Stimulated activated naive CD8-positive, alpha-beta T cell treated with anti-CD3 and anti-CD28 coated beads, Interleukin-15, amount 100 ng/mL, for 72 hours (primary cell): ENCODE measurements at regions not wholly inside any gene's neighbourhood (a gene's known extent, or its start where the extent isn't known, plus 50 kb on each side); places are given as distances from the start of the nearest gene placed in this dataset.
A peak's percentile ranks its signal among the peaks of the same experiment; 100 is the strongest.

Experiments used
- ATAC-seq: fragments of 150-1000 bp; cut with Tn5 transposase; 2 replicates; pipeline ENCODE4 v1.10.0; 2021; ENCODE audit warnings: mild to moderate bottlenecking, moderate library complexity
- DNase-seq, 2 donors: peaks; one replicate each; pipeline ENCODE4 v3.0.0; 2021 to 2022
- H3K27ac Mint-ChIP-seq, 2 donors: one replicate each; pipeline ENCODE4 v1.8.0; 2022; ENCODE audit warnings: mild to moderate bottlenecking in 2 of 2, mixed read lengths in 2 of 2, moderate library complexity in 2 of 2
- H3K27me3 Mint-ChIP-seq: one replicate; pipeline ENCODE4 v1.8.0; 2022; ENCODE audit warnings: mixed read lengths
- H3K4me1 Mint-ChIP-seq: one replicate; pipeline ENCODE4 v1.8.0; 2022; ENCODE audit warnings: mild to moderate bottlenecking, mixed read lengths
- H3K4me3 Mint-ChIP-seq, 2 donors: one replicate each; pipeline ENCODE4 v1.8.0; 2022; ENCODE audit warnings: mild to moderate bottlenecking in 2 of 2, mixed read lengths in 2 of 2, moderate library complexity in 1 of 2
- H3K9me3 Mint-ChIP-seq, 2 donors: one replicate each; pipeline ENCODE4 v1.8.0; 2022; ENCODE audit warnings: mixed read lengths in 2 of 2

DNA sequence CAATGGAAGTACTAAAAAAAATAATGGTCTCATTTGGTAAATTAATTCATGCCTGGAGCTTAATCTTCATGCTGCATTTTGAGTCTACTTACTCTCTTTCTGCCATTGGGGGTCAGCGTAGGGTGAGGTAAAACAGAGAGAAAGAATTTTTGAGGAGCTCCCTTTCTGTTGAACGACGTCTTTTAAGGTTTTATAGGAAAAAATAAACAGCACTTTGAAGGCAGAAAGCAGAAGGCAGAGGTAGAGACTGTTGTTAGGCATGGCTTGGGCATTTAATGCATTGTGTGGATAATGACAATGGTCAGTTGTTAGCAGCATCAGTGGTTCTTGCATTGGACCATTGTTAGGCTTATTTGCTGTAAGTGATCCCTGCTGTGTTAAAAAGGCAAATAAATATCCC is 557.2 kb upstream of the STXBP6 start:
- no peak for DNase-seq
- no peak overlapping the region for H3K27ac Mint-ChIP-seq
- H3K4me1 Mint-ChIP-seq: no peaks in the 10 kb centered on the region
- no peak for ATAC-seq
- H3K27me3 Mint-ChIP-seq: no peaks in the 10 kb centered on the region
- H3K9me3 Mint-ChIP-seq: peaks cover 24 to 32% of the 10 kb centered on the region in 2 donors
- no peak overlapping the region for H3K4me3 Mint-ChIP-seq

DNA sequence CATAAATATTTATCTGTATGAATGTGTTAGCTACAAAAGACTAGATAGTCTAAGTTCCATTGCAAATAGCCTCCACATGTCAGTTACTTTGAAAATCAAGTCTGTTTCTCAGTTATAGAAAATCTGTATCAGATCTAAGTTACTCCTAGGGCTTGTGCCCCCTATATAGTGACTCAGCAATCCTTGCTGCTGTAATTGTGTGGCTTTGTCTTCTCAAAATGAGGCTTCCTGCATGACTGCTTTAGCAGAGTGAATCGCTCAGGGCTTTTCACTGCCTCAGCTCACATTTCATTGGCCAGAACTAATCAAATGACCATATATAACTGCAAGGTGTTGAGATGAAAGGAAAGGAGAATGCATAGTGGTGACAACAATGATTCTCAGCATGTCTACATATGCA is 552.2 kb upstream of the STXBP6 start:
- peaks cover 15 to 18% of the 10 kb centered on the region in 2 donors for H3K9me3 Mint-ChIP-seq
- no peak overlapping the region for H3K4me3 Mint-ChIP-seq
- no peak for DNase-seq

DNA sequence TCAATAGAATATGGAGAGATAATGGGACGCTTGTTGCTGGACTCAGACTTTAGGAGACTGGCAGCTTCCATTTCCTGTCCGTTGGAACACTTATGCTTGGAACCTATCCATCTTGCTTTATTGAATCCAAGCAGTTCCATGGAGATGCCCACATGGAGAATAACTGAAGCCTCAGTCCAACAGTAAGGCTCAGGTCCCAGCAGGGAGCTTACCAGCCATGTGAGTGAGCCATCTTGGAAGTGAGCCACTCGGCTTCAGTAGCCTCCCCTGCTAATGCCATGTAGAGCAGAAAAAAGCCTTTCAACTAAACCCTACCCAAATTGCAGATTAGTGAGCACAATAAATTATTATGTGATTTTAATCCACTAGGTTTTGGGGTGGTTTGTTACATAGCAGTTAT is 538.8 kb upstream of the STXBP6 start:
- H3K27me3 Mint-ChIP-seq: no peaks in the 10 kb centered on the region
- no peak for ATAC-seq
- no peak overlapping the region for H3K4me3 Mint-ChIP-seq
- no peak for DNase-seq
- H3K9me3 Mint-ChIP-seq: peaks cover 9 to 13% of the 10 kb centered on the region in 2 donors
- H3K4me1 Mint-ChIP-seq: no peaks in the 10 kb centered on the region
- no peak overlapping the region for H3K27ac Mint-ChIP-seq

More for the DNA sequence above, 552.2 kb upstream of the STXBP6 start:
- Mint-ChIP-seq H3K4me1 (no peaks in the 10 kb centered on the region), H3K27me3 (no peaks in the 10 kb centered on the region), H3K27ac (no peak overlapping the region)
- no peak for ATAC-seq

DNA sequence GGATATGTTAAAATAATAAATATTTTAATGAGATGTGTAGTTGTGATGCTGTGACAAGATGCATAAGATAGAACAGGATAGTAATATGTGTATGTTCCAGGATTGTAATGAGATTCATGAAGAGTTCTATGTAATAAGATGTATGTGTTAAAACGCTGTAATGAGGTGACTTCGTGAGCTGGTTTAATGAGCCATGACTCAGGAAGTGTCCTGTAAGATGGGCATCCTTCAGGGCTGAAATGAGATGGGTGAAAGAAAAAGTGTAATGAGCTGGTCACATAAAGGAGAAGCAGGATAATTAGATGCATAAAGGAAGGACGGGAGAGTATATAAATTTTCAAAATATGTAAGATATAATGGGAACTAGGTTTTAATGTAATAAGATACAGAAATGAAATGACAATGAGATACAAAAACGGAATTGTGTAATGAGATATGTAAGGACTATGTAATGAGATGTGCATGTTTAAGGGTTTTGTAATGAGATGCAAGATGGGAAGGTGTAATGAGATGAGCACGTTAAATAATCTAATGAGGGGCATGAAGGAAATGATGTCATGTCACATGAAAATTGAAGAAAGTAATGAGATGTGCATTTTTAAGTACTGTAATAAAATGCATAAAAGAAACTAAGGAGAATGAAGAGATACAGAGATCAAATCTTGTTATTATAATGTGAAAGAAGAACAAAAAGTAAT is 524.8 kb upstream of the STXBP6 start:
- ATAC-seq (no peak), DNase-seq (no peak)
- Mint-ChIP-seq H3K4me1 (no peaks in the 10 kb centered on the region), H3K4me3 (no peak overlapping the region), H3K27me3 (no peaks in the 10 kb centered on the region), H3K27ac (no peak overlapping the region), H3K9me3 (peaks cover 6 to 12% of the 10 kb centered on the region in 2 donors)

DNA sequence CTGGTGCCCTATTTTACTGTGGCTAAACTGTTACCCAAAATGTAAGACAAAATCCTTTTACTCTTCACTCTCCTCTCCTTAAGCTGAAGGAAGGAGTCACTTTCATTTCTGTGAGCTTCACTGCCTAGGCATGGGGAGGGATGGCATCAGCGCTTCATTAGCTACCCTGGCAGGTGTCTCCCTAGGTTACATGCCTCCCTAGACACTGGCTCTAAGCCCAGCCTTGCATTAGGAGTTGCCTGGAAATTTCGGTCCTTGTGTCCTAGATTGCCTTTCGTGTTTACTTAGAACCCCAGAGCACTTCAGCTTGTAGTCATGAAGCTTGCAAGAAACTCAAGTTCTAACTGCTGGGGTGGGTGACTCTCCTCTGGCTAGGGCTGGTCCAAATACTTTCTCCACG is 520.5 kb upstream of the STXBP6 start:
- DNase-seq (no peak), ATAC-seq (no peak)
- Mint-ChIP-seq H3K27me3 (no peaks in the 10 kb centered on the region), H3K27ac (no peak overlapping the region), H3K9me3 (peaks cover 7 to 29% of the 10 kb centered on the region in 2 donors), H3K4me1 (no peaks in the 10 kb centered on the region), H3K4me3 (no peak overlapping the region)

DNA sequence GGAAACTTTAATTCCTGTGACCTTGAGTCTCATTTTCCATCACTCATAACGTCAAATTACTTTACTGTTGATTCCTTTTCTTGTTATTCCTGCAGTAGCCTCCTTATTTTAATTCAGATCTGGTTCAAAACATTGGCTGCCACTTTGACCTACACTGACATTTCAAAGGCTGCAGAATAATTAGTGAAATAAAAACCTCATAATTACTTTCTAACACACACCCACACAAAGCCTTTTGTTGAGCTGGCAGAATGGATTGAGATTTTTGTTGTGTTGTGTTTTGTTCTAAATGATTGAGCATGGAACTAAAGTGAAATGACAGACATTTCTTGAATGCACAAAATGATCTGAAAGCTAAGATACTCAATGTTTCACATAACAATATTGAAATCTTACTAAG is 507.5 kb upstream of the STXBP6 start:
- DNase-seq (no peak), ATAC-seq (no peak)
- no peaks in the 10 kb centered on the region for H3K27me3 Mint-ChIP-seq
- H3K4me1 Mint-ChIP-seq: no peaks in the 10 kb centered on the region
- H3K9me3 Mint-ChIP-seq: peaks cover 0 to 9% of the 10 kb centered on the region in 2 donors
- H3K4me3 Mint-ChIP-seq: no peak overlapping the region
- H3K27ac Mint-ChIP-seq: no peak overlapping the region

DNA sequence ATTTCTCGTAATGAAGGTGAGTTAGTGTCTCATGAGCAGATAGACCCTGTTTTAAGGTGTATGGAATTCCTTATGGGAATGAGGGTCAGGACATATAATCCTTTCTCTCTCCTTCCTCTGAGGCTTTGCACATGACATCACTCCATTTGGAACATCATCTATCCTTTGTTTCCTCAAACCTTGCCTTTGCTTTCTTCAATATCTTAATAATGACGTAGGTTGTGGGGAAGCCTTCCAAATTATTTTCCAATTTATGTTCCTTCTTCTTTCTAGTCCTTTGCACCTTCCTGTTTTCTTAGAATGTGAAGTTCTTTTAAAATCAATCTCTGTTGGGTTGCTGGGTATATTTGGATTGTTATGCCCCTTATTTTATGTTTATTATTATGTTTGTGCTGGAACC is 502.9 kb upstream of the STXBP6 start:
- no peak for ATAC-seq
- Mint-ChIP-seq H3K4me3 (no peak overlapping the region), H3K4me1 (no peaks in the 10 kb centered on the region), H3K27me3 (no peaks in the 10 kb centered on the region), H3K9me3 (peaks cover 7 to 15% of the 10 kb centered on the region in 2 donors), H3K27ac (no peak overlapping the region)
- no peak for DNase-seq

DNA sequence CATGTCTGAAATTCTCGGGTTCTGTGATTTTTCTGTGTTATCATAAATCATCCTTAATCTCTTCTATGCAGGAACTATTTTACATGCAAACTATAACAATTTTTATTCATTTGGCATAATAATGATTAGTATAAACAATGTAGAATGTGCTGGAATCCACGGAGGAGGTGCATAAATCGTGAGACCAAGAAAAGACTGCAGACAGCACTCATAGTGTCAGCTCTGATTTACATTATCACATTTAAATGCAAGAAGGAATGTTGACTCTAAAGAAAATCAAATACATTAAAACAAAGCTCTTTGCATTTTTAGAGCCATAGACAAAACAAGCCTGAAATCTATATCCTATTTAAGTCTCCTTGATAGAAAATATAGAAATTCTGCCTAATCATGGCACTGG is 501.7 kb upstream of the STXBP6 start:
- Mint-ChIP-seq H3K27me3 (no peaks in the 10 kb centered on the region), H3K27ac (no peak overlapping the region), H3K9me3 (peaks cover 13 to 15% of the 10 kb centered on the region in 2 donors), H3K4me3 (no peak overlapping the region), H3K4me1 (no peaks in the 10 kb centered on the region)
- ATAC-seq (no peak), DNase-seq (no peak)

DNA sequence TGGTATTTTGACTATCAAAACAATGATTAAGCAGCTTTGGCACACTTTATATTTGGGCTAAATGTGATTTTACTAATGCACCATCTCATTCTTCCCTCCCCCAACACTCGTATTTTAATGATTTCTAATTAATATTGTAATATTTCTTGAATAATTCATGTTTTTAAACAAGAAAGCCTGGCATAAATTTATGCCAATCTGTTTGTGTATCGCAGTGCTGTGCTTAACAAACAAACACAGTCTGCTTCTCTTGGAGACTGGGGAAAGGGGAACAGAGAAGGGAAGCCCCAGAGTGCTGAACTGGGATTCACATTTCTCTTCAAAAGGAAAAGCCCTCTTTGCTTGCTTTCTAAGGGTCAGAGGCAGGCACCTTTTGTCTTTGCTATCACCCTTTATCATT is 496.9 kb upstream of the STXBP6 start:
- no peaks in the 10 kb centered on the region for H3K27me3 Mint-ChIP-seq
- DNase-seq (no peak), ATAC-seq (no peak)
- no peak overlapping the region for H3K27ac Mint-ChIP-seq
- H3K4me3 Mint-ChIP-seq: no peak overlapping the region
- H3K4me1 Mint-ChIP-seq: no peaks in the 10 kb centered on the region
- H3K9me3 Mint-ChIP-seq: peaks cover 6 to 13% of the 10 kb centered on the region in 2 donors

DNA sequence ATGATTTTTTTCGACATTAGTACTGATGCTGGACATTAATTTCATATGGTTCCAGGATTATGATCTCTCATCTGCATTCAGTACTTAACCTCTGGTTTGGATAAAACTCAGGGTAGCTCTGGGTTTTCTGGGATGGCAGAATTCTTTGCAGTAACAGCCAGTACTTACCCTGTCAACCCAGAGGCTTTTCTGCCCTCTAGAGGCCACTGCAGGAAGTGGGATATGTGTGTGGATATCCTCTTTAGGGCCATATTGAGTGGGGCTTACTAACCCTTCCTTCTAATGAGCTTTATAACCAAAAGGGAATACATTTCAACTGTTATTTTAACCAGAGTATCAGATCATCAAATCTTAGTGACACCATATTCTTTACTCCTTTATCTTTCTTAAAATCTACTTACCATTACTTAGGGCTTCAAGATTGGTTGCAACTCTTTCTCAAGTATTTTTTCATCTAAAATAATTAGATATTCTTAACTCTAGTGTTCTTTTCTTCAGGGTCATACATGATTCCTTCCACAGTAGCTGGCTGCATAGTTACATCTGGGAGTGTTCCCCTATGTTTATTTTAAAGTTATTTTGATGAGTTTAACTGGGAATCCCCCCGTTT is 488.0 kb upstream of the STXBP6 start:
- no peak overlapping the region for H3K27ac Mint-ChIP-seq
- no peaks in the 10 kb centered on the region for H3K4me1 Mint-ChIP-seq
- H3K9me3 Mint-ChIP-seq: peaks cover 13 to 20% of the 10 kb centered on the region in 2 donors
- H3K4me3 Mint-ChIP-seq: no peak overlapping the region
- DNase-seq (peak; percentile 2 to 9), ATAC-seq (no peak)
- no peaks in the 10 kb centered on the region for H3K27me3 Mint-ChIP-seq

DNA sequence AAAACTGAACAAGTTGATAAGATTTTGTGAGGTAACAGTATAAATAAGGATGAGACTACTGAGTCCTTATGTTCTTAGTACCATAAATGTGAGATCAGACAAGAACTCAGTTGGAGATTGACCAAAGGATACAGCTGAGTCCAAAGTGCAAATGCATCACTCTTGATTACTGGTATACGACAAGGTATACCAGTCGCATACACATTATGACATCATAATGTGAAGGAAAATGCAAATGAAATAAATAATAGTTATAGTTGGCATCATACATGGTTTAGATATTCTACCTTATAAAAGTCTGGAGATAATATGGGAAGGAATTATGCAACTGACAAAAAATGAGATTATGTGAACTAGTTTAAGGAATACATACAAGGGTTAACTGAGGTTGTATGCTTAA is 476.3 kb upstream of the STXBP6 start:
- ATAC-seq: no peak
- no peak for DNase-seq
- Mint-ChIP-seq H3K4me3 (no peak overlapping the region), H3K4me1 (no peaks in the 10 kb centered on the region), H3K9me3 (peaks cover 6 to 7% of the 10 kb centered on the region in 2 donors), H3K27me3 (no peaks in the 10 kb centered on the region), H3K27ac (no peak overlapping the region)

DNA sequence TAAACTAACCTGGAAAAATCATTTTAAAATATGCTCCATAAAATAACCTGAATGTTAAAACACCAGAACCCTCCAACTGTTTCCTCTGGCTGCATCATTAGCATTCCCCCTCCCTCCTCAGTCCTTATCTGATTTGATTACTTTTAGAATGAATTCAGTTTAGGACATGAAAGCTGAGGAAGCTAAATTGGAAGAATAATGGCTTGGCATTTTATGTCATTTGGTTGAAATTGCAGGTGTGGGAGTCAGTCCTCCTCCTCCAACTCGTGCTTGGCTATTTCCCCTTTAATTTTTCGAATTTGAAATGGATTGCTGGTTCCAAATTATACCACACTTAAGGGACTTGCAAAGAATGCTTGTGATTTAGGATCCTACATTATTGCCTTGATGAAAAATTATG is 473.0 kb upstream of the STXBP6 start:
- Mint-ChIP-seq H3K9me3 (peaks cover 0 to 13% of the 10 kb centered on the region in 2 donors), H3K4me1 (no peaks in the 10 kb centered on the region), H3K27me3 (no peaks in the 10 kb centered on the region), H3K4me3 (no peak overlapping the region), H3K27ac (no peak overlapping the region)
- DNase-seq (no peak), ATAC-seq (no peak)

DNA sequence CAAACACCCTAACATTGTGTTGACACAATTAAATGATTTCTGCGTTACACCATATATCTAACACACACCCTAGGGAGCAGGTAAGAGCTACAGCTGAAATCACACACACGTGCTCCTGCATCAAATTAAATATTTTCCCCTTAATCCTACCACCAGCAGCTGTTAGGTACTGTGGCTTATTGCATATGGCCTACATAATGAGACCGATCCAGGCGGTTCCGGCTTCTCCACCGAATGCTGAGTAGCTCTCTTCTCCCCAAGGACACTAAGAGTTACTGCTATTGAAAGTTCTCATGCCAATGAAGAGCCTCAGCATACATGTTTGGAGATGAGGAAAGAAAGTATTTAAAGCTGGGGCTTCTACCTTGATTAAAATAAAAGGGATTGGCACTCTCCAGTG is 472.2 kb upstream of the STXBP6 start:
- no peaks in the 10 kb centered on the region for H3K4me1 Mint-ChIP-seq
- ATAC-seq: no peak
- H3K27ac Mint-ChIP-seq: no peak overlapping the region
- no peak overlapping the region for H3K4me3 Mint-ChIP-seq
- no peak for DNase-seq
- peaks cover 0 to 13% of the 10 kb centered on the region in 2 donors for H3K9me3 Mint-ChIP-seq
- no peaks in the 10 kb centered on the region for H3K27me3 Mint-ChIP-seq

DNA sequence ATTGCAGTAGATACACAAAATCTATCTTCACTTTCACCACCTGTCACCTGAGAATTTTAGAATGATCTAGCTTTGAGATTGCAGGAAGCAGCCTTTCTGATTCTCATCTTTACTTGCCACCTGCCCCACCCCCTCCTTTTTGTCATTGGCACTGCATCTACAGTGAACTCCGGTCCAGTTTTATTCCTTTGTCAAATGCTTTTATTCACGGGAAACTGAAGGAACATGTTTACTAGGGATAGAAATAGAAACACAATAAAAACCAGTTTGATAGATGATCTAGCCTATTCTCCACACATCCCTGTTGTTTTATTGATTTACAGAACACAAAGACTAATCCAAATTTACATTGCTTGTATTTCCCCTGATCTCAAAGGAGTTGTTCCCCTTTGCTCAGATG is 471.7 kb upstream of the STXBP6 start:
- DNase-seq (no peak), ATAC-seq (no peak)
- H3K27me3 Mint-ChIP-seq: no peaks in the 10 kb centered on the region
- H3K27ac Mint-ChIP-seq: no peak overlapping the region
- H3K4me1 Mint-ChIP-seq: no peaks in the 10 kb centered on the region
- no peak overlapping the region for H3K4me3 Mint-ChIP-seq
- H3K9me3 Mint-ChIP-seq: peaks cover 0 to 13% of the 10 kb centered on the region in 2 donors

DNA sequence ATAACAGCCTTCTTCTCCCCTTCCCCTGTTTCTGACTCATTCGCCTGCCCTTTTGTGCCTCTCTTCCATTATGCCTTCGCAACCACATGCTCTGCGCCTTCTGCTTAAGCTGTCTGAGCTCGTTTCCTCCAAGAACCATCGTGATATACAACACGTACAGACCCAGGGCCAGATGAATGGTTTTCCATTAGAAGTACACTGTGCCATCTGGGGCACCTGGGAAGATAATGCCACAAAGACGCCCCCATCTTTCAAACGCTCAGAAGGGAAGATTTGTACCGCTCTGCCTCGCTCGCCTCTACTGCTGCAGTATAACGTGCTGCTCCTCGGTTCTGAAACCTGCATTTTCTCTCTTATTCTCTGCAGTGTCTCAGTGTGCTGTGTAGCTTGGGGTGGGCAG is 470.9 kb upstream of the STXBP6 start:
- H3K4me3 Mint-ChIP-seq: no peak overlapping the region
- ATAC-seq (no peak), DNase-seq (no peak)
- no peak overlapping the region for H3K27ac Mint-ChIP-seq
- H3K4me1 Mint-ChIP-seq: no peaks in the 10 kb centered on the region
- no peaks in the 10 kb centered on the region for H3K27me3 Mint-ChIP-seq
- H3K9me3 Mint-ChIP-seq: peaks cover 2 to 21% of the 10 kb centered on the region in 2 donors

DNA sequence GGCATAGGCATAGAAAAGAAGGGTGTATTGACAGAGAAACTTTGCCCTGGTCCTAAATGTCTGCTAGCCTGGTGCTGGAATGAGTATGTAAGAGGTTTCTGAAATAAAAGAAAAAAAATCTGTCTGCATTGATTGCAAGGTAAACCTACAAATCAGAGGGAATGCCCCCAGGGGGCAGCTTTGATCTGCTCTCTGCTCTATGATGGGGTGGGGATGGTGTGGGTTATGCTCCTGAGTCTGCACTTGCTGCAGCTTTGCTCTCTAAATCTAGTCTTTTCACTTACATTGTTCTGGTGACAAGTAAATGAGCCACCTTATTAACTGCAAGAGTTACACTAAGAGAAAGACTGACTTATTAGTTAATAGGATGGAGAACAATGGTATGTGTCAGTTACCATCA is 468.4 kb upstream of the STXBP6 start:
- Mint-ChIP-seq H3K9me3 (peaks cover 13 to 18% of the 10 kb centered on the region in 2 donors), H3K27me3 (no peaks in the 10 kb centered on the region), H3K27ac (no peak overlapping the region), H3K4me3 (no peak overlapping the region), H3K4me1 (no peaks in the 10 kb centered on the region)
- DNase-seq (no peak), ATAC-seq (no peak)

DNA sequence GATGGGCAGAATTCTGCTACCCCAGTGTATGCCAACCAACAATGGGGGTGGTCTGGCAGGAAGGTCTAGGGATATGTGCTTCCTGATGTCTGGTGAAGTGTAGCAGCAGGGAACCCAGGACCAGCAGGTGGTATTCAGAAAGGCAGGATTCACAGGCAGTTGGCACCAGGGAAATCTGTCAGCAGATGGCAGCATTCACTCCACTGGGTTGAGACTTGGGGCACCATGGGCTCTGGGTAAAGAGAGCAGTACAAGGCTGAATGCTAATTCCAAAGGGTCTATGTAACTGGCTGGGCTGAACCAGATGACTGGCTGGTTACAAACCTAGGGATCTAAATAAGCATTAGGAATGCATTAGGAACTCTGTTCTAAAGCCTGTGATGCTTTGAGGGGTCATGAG is 466.9 kb upstream of the STXBP6 start:
- Mint-ChIP-seq H3K27me3 (no peaks in the 10 kb centered on the region), H3K9me3 (peaks cover 24% of the 10 kb centered on the region in 2 donors), H3K4me1 (no peaks in the 10 kb centered on the region)

More for the DNA sequence above, 466.9 kb upstream of the STXBP6 start:
- H3K4me3 Mint-ChIP-seq: no peak overlapping the region
- DNase-seq: no peak
- no peak overlapping the region for H3K27ac Mint-ChIP-seq
- ATAC-seq: no peak
